ENCODE measurements at regions not wholly inside any gene's neighbourhood (a gene's known extent, or its start where the extent isn't known, plus 50 kb on each side); places are given as distances from the start of the nearest gene placed in this dataset.

DNA sequence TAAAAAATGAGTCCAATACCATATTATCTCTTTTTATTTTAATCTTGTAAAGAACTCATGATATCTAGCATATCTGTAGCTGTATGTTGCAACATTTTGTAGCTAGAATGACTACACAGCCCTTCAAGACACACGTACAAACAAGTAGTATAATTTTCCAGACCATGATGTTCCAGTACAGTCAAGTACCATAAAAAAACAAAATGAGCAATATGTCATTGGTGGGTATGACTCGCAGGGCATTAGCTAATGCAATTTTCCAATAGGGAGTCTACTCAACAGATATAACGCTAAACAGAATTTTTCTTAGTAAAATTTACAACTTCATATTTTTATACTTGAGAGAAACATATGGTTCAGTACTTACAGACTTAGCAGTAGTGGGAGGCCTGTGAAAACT lies 53.6 kb upstream of the UGP2 start:
- no peaks in the 10 kb centered on the region for H3K79me2 ChIP-seq (ENCODE audit: control insufficient read depth, insufficient read depth, low read length)
- no peaks in the 10 kb centered on the region for H3K9me3 ChIP-seq (ENCODE audit: control insufficient read depth, insufficient read depth, low read depth, low read length)
- TF ChIP-seq, protein P1, sequence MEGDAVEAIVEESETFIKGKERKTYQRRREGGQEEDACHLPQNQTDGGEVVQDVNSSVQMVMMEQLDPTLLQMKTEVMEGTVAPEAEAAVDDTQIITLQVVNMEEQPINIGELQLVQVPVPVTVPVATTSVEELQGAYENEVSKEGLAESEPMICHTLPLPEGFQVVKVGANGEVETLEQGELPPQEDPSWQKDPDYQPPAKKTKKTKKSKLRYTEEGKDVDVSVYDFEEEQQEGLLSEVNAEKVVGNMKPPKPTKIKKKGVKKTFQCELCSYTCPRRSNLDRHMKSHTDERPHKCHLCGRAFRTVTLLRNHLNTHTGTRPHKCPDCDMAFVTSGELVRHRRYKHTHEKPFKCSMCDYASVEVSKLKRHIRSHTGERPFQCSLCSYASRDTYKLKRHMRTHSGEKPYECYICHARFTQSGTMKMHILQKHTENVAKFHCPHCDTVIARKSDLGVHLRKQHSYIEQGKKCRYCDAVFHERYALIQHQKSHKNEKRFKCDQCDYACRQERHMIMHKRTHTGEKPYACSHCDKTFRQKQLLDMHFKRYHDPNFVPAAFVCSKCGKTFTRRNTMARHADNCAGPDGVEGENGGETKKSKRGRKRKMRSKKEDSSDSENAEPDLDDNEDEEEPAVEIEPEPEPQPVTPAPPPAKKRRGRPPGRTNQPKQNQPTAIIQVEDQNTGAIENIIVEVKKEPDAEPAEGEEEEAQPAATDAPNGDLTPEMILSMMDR (conservative IDR thresholded peaks at IDR 0.05 in 1 of 2, IDR thresholded peaks at IDR 0.05 in 1 of 2; ENCODE audit: low read depth in 1 of 2, low read length in 2 of 2) = no peak
- no peak overlapping the region for H3K4me3 ChIP-seq (replicated peaks in 1 of 4; ENCODE audit: control extremely low read depth in 1 of 4, insufficient read depth in 1 of 4, low read depth in 3 of 4, low read length in 4 of 4)
- no peak overlapping the region for H3K4me2 ChIP-seq (ENCODE audit: extremely low read depth, insufficient read depth, low read length)
- peak; percentile 68 to 87 for DNase-seq (ENCODE audit: low read depth in 2 of 2)
- H4K20me1 ChIP-seq (ENCODE audit: control insufficient read depth, extremely low read depth, insufficient read depth, low read length) = no peaks in the 10 kb centered on the region
- H3K9ac ChIP-seq (ENCODE audit: insufficient read depth, low read length) = no peak overlapping the region
- H3K4me1 ChIP-seq (ENCODE audit: control insufficient read depth, extremely low read depth, insufficient read depth, low read length) = peaks cover 24% of the 10 kb centered on the region
- no peaks in the 10 kb centered on the region for H3K36me3 ChIP-seq (ENCODE audit: control insufficient read depth, insufficient read depth, low read length)
- no peak overlapping the region for H2AFZ ChIP-seq (ENCODE audit: low read length)
- H3K27ac ChIP-seq (ENCODE audit: insufficient read depth, low read length) = peak overlapping the region; percentile 24
- no peaks in the 10 kb centered on the region for H3K27me3 ChIP-seq (ENCODE audit: control insufficient read depth, insufficient read depth, low read length)

DNA sequence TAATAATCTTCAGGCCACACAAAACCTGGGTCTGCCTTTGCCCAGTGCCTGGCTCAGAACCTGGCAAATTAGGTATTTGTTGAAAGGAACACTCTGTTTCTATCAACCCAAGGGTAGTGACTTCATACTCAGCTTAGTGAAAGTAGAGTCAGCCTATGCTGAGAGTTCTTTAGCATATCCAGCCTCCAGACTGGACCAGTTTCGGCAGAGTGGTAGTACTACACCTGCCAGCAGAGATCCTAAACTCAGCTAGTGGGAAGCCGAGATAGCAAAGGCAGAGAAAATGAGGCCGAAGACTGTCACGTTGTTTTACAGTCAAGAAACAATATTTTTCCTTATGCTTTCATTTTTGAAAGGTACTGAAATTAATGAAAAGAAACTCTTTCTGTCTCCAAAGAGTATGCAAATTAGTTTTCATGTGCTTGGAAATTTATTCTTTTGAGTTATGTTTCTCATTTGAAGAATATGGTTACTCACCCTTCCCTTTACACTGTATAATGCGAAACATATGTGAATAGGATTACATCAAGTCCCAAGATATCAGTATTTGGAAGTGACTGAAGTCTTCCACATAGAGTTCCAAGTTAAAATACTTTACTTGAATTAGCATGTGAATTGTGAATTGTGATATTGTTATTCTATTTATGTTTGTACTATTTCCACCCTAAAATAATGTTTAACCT lies 52.2 kb upstream of the UGP2 start:
- Histone ChIP-seq H3K4me2 (ENCODE audit: extremely low read depth, insufficient read depth, low read length) (peak overlapping the region; percentile 61), H3K9ac (ENCODE audit: insufficient read depth, low read length) (no peak overlapping the region), H3K27me3 (ENCODE audit: control insufficient read depth, insufficient read depth, low read length) (no peaks in the 10 kb centered on the region), H3K79me2 (ENCODE audit: control insufficient read depth, insufficient read depth, low read length) (no peaks in the 10 kb centered on the region), H3K4me3 (replicated peaks in 1 of 4; ENCODE audit: control extremely low read depth in 1 of 4, insufficient read depth in 1 of 4, low read depth in 3 of 4, low read length in 4 of 4) (peak overlapping the region in 2 of 4 experiments; percentile 16 to 29), H4K20me1 (ENCODE audit: control insufficient read depth, extremely low read depth, insufficient read depth, low read length) (no peaks in the 10 kb centered on the region), H3K27ac (ENCODE audit: insufficient read depth, low read length) (peak overlapping the region; percentile 64), H3K4me1 (ENCODE audit: control insufficient read depth, extremely low read depth, insufficient read depth, low read length) (peaks cover 24% of the 10 kb centered on the region), H3K9me3 (ENCODE audit: control insufficient read depth, insufficient read depth, low read depth, low read length) (no peaks in the 10 kb centered on the region), H3K36me3 (ENCODE audit: control insufficient read depth, insufficient read depth, low read length) (no peaks in the 10 kb centered on the region), H2AFZ (ENCODE audit: low read length) (no peak overlapping the region)
- TF ChIP-seq, protein P1 (conservative IDR thresholded peaks at IDR 0.05 in 1 of 2, IDR thresholded peaks at IDR 0.05 in 1 of 2; ENCODE audit: low read depth in 1 of 2, low read length in 2 of 2) = no peak
- no peak for TF ChIP-seq EZH2 (IDR thresholded peaks at IDR 0.05; ENCODE audit: low read length, missing control alignments)
- DNase-seq (ENCODE audit: low read depth in 2 of 2) = peak; percentile 60 to 63

DNA sequence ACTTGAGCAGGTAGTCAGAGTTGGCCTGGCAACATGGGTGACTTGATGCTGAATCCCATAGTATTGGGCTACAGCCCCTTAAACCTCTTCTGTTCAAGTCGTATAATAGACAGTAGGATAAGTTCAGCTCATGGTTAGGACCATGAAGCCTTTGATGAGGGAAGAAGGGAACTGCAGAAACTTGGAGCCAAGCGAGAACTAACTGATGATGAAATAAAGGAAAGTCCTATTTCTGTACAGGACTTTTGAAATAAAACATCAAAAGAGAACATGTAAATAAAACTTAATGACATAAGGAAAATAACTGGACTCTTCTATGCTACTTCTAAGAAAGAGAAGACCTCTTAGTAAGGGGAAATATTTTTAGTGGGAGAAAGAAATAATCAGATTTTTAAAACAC lies 51.2 kb upstream of the UGP2 start:
- DNase-seq (ENCODE audit: low read depth in 2 of 2) = peak; percentile 4 to 35

More for the DNA sequence above, 51.2 kb upstream of the UGP2 start:
- Histone ChIP-seq H4K20me1 (ENCODE audit: control insufficient read depth, extremely low read depth, insufficient read depth, low read length) (no peaks in the 10 kb centered on the region), H3K4me1 (ENCODE audit: control insufficient read depth, extremely low read depth, insufficient read depth, low read length) (peaks cover 24% of the 10 kb centered on the region), H3K4me2 (ENCODE audit: extremely low read depth, insufficient read depth, low read length) (peak overlapping the region; percentile 42), H3K36me3 (ENCODE audit: control insufficient read depth, insufficient read depth, low read length) (no peaks in the 10 kb centered on the region), H3K9ac (ENCODE audit: insufficient read depth, low read length) (no peak overlapping the region), H3K27ac (ENCODE audit: insufficient read depth, low read length) (peak overlapping the region; percentile 64), H3K79me2 (ENCODE audit: control insufficient read depth, insufficient read depth, low read length) (no peaks in the 10 kb centered on the region), H3K27me3 (ENCODE audit: control insufficient read depth, insufficient read depth, low read length) (no peaks in the 10 kb centered on the region), H2AFZ (ENCODE audit: low read length) (no peak overlapping the region), H3K4me3 (replicated peaks in 1 of 4; ENCODE audit: control extremely low read depth in 1 of 4, insufficient read depth in 1 of 4, low read depth in 3 of 4, low read length in 4 of 4) (no peak overlapping the region), H3K9me3 (ENCODE audit: control insufficient read depth, insufficient read depth, low read depth, low read length) (no peaks in the 10 kb centered on the region)
- TF ChIP-seq, protein P1 (conservative IDR thresholded peaks at IDR 0.05 in 1 of 2, IDR thresholded peaks at IDR 0.05 in 1 of 2; ENCODE audit: low read depth in 1 of 2, low read length in 2 of 2) = no peak
- TF ChIP-seq EZH2 (IDR thresholded peaks at IDR 0.05; ENCODE audit: low read length, missing control alignments) = no peak

Data from fibroblast of lung (primary cell).